ENCODE measurements at regions not wholly inside any gene's neighbourhood (a gene's known extent, or its start where the extent isn't known, plus 50 kb on each side); places are given as distances from the start of the nearest gene placed in this dataset.

GRCh38 chr12:126773012-126773411 lies 1494.0 kb upstream of the TMEM132C start:
- TF ChIP-seq GTF2I (CRISPR knock-in tag; conservative IDR thresholded peaks at IDR 0.05) (no peak), FOXP1 (CRISPR knock-in tag; IDR thresholded peaks at IDR 0.05; ENCODE audit: borderline replicate concordance) (no peak), SP1 (CRISPR knock-in tag; conservative IDR thresholded peaks at IDR 0.05) (no peak), ZNF121 (CRISPR knock-in tag; IDR thresholded peaks at IDR 0.05) (no peak), NFYB (CRISPR knock-in tag; conservative IDR thresholded peaks at IDR 0.05; ENCODE audit: low read depth) (no peak), ZBTB21 (CRISPR knock-in tag; IDR thresholded peaks at IDR 0.05; ENCODE audit: borderline replicate concordance) (no peak), ZNF232 (CRISPR knock-in tag; IDR thresholded peaks at IDR 0.05) (no peak), USF1 (CRISPR knock-in tag; IDR thresholded peaks at IDR 0.05) (no peak), CREB1 (CRISPR knock-in tag; IDR thresholded peaks at IDR 0.05) (no peak), NR3C1 (CRISPR knock-in tag; conservative IDR thresholded peaks at IDR 0.05; ENCODE audit: low read depth) (no peak)
- TF ChIP-seq, protein P1, sequence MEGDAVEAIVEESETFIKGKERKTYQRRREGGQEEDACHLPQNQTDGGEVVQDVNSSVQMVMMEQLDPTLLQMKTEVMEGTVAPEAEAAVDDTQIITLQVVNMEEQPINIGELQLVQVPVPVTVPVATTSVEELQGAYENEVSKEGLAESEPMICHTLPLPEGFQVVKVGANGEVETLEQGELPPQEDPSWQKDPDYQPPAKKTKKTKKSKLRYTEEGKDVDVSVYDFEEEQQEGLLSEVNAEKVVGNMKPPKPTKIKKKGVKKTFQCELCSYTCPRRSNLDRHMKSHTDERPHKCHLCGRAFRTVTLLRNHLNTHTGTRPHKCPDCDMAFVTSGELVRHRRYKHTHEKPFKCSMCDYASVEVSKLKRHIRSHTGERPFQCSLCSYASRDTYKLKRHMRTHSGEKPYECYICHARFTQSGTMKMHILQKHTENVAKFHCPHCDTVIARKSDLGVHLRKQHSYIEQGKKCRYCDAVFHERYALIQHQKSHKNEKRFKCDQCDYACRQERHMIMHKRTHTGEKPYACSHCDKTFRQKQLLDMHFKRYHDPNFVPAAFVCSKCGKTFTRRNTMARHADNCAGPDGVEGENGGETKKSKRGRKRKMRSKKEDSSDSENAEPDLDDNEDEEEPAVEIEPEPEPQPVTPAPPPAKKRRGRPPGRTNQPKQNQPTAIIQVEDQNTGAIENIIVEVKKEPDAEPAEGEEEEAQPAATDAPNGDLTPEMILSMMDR (IDR thresholded peaks at IDR 0.05), result no peak
